K562 (cell line): ENCODE measurements at regions not wholly inside any gene's neighbourhood (a gene's known extent, or its start where the extent isn't known, plus 50 kb on each side); places are given as distances from the start of the nearest gene placed in this dataset.

Experiments
- ATAC-seq: fragments of 200-7000 bp; cut with Tn5 transposase; 3 replicates; pipeline ENCODE4 v1.9.1; 2020; ENCODE audit warnings: moderate library complexity
- BruUV-seq: library from RNA; stranded (reverse); fragments of 400-500 nt; replicated peaks from 2 replicates; lab custom pipeline; 2021; lab: Mats Ljungman, UMichigan
- CTCF ChIA-PET: fragments of 300-600 bp; formaldehyde crosslinking; extraction: SDS; loops from one replicate; lab custom pipeline; 2021; ENCODE audit warnings: low intra/inter-chr PET ratio; lab: Yijun Ruan, JAX
- POLR2A ChIA-PET: fragments of 300-600, 350-650 bp; sonication (Branson Sonifier 250); formaldehyde crosslinking; extraction: SDS; loops from one replicate; lab custom pipeline; 2021; ENCODE audit warnings: antibody characterized with exemption, inconsistent platforms; lab: Yijun Ruan, JAX
- DNase-seq, 4 experiments: peaks; one replicate each; pipeline versions ENCODE4 v3.0.0 to v3.0.0-alpha.2; 2011 to 2018; ENCODE audit warnings: low spot score in 3 of 4, mixed read lengths in 3 of 4; ENCODE audit errors: extremely low read depth in 1 of 4
- FAIRE-seq: peaks from 2 replicates; lab custom pipeline; 2011; peaks lifted over from hg19 to GRCh38; lab: Jason Lieb, UNC
- H2AFZ ChIP-seq: 2 replicates; pipeline ENCODE4 v1.6.0; 2011; ENCODE audit warnings: low read depth, low read length, control low read depth, inconsistent platforms
- H3K27ac ChIP-seq: fragments of 200-600 bp; 3 replicates; pipeline ENCODE4 v1.8.0; 2011; ENCODE audit warnings: low read depth, mild to moderate bottlenecking, control low read depth, inconsistent platforms, low read length, moderate library complexity, mixed read lengths; ENCODE audit errors: extremely low read depth
- H3K27me3 ChIP-seq, 2 experiments: fragments of 300-600 bp in 1 of 2; 2 replicates in 1 of 2; 3 replicates in 1 of 2; pipeline versions ENCODE4 v1.6.0 to v1.8.0; 2011; ENCODE audit warnings: inconsistent platforms in 2 of 2, low read length in 2 of 2, mild to moderate bottlenecking in 1 of 2, mixed read lengths in 1 of 2, moderate library complexity in 1 of 2; ENCODE audit not compliant: control insufficient read depth in 2 of 2, insufficient read depth in 2 of 2
- H3K36me3 ChIP-seq: fragments of 300-600 bp; 3 replicates; pipeline ENCODE4 v1.8.0; 2011; ENCODE audit warnings: mild to moderate bottlenecking, low read length, inconsistent platforms; ENCODE audit not compliant: control insufficient read depth, insufficient read depth
- H3K4me1 ChIP-seq, 2 experiments: fragments of 200-600 bp in 1 of 2; replicated peaks in 1 of 2; 2 replicates in 1 of 2; 3 replicates in 1 of 2; pipeline versions ENCODE4 v1.5.1 to v1.8.0; 2011; ENCODE audit warnings: inconsistent platforms in 2 of 2, low read length in 2 of 2, mild to moderate bottlenecking in 1 of 2, mixed read lengths in 1 of 2, moderate library complexity in 1 of 2; ENCODE audit not compliant: control insufficient read depth in 2 of 2, insufficient read depth in 2 of 2
- H3K4me2 ChIP-seq: 2 replicates; pipeline ENCODE4 v1.6.1; 2011; ENCODE audit warnings: low read length, control low read depth, inconsistent platforms, mixed read lengths; ENCODE audit not compliant: insufficient read depth
- H3K4me3 ChIP-seq: fragments of 200-600 bp; sonication (generic), shearing (Covaris generic); 2 replicates; pipeline ENCODE4 v1.5.1; 2016; ENCODE audit warnings: control low read depth, inconsistent platforms
- H3K79me2 ChIP-seq: fragments of 200-600 bp; 3 replicates; pipeline ENCODE4 v1.8.0; 2011; ENCODE audit warnings: low read length, inconsistent platforms; ENCODE audit not compliant: control insufficient read depth, insufficient read depth
- H3K9ac ChIP-seq, 2 experiments: 2 replicates each; pipeline versions ENCODE4 v1.6.0 to v1.6.1; 2011; ENCODE audit warnings: low read depth in 2 of 2, low read length in 2 of 2, control low read depth in 1 of 2, inconsistent platforms in 1 of 2, mild to moderate bottlenecking in 1 of 2, mixed read lengths in 1 of 2; ENCODE audit not compliant: insufficient read depth in 1 of 2
- H3K9me1 ChIP-seq: one replicate; pipeline ENCODE4 v1.6.0; 2011; ENCODE audit warnings: inconsistent platforms, mild to moderate bottlenecking, low read length, moderate library complexity; ENCODE audit not compliant: control insufficient read depth, insufficient read depth
- H3K9me3 ChIP-seq: replicated peaks from 2 replicates; pipeline ENCODE4 v1.5.1; 2011; ENCODE audit warnings: low read depth, low read length, inconsistent platforms; ENCODE audit not compliant: control insufficient read depth, insufficient read depth
- H4K20me1 ChIP-seq: replicated peaks from 2 replicates; pipeline ENCODE4 v1.6.1; 2011; ENCODE audit warnings: low read length, inconsistent platforms, mixed read lengths; ENCODE audit not compliant: control insufficient read depth, insufficient read depth
- E2F8 ChIP-seq: fragments of 450-650 bp; IDR thresholded peaks from 2 replicates; pipeline ENCODE4 v1.7.1; 2018; ENCODE audit warnings: mild to moderate bottlenecking, low read depth; ENCODE audit not compliant: partially characterized antibody
- PHF20 ChIP-seq: fragments of 450-650 bp; IDR thresholded peaks from 2 replicates; pipeline ENCODE4 v1.6.1; 2018; ENCODE audit not compliant: partially characterized antibody
- POLR2AphosphoS5 ChIP-seq: IDR thresholded peaks from 2 replicates; pipeline ENCODE4 v1.6.1; 2011; ENCODE audit warnings: mild to moderate bottlenecking, low read depth, low read length, moderate library complexity; ENCODE audit not compliant: control insufficient read depth, insufficient read depth
- RBM25 ChIP-seq: fragments of 200-400 bp; formaldehyde crosslinking; IDR thresholded peaks from 2 replicates; pipeline ENCODE4 v1.6.1; 2018; ENCODE audit warnings: low read length, low read depth, moderate library complexity; ENCODE audit not compliant: severe bottlenecking
- ZNF146 ChIP-seq: IDR thresholded peaks from one replicate; pipeline ENCODE4 v1.6.1; 2018; ENCODE audit warnings: missing compliant biosample characterization; ENCODE audit not compliant: unreplicated experiment
- WGBS: fragments of 100-300 bp; shearing (Covaris generic); methylation state at CpG from one replicate; pipeline ENCODE4 v1.1.6; 2016; ENCODE audit warnings: low coverage, mixed read lengths; ENCODE audit not compliant: insufficient coverage; ENCODE audit errors: missing lambda C conversion rate; 5-methylcytosine and 5-hydroxymethylcytosine counted together
- in situ Hi-C: fragments of 300-500 bp; cut with MboI; formaldehyde crosslinking; loops from 4 replicates; pipeline ENCODE4 v1.15.0; 2018; ENCODE audit warnings: inconsistent platforms, mixed read lengths
- intact Hi-C: fragments of 100-400 bp; cut with micrococcal nuclease; formaldehyde crosslinking; loops from 2 replicates; pipeline ENCODE4 v1.14.2; 2022

- no peaks in the 10 kb centered on the region for H3K9me3 ChIP-seq
- TF ChIP-seq E2F8, result no peak
- TF ChIP-seq ZNF146, result peak; percentile 78
- TF ChIP-seq POLR2AphosphoS5, result no peak
- TF ChIP-seq RBM25, result peak; percentile 60
- no peak for TF ChIP-seq PHF20
- H2AFZ ChIP-seq, result no peak overlapping the region
- no peak overlapping the region for H3K9ac ChIP-seq
- ATAC-seq (no peak), DNase-seq (no peak), FAIRE-seq (no peak)
- POLR2A ChIA-PET, result no interaction called here
- H3K79me2 ChIP-seq, result no peaks in the 10 kb centered on the region
- WGBS, result 22% methylated on average over 1 of the region's 1 CpG
- no peak overlapping the region for H3K4me3 ChIP-seq
- no peaks in the 10 kb centered on the region for H3K36me3 ChIP-seq
- no peaks in the 10 kb centered on the region for H3K4me1 ChIP-seq
- no peak overlapping the region for H3K27ac ChIP-seq
- H3K9me1 ChIP-seq, result no peaks in the 10 kb centered on the region
- H3K4me2 ChIP-seq, result no peak overlapping the region
- BruUV-seq, result no TSS peak
- in situ Hi-C loops (no loop called here), intact Hi-C loops (no loop called here)
- H3K27me3 ChIP-seq, result no peaks in the 10 kb centered on the region
- H4K20me1 ChIP-seq, result no peaks in the 10 kb centered on the region
- CTCF ChIA-PET, result no interaction called here
These were observed 298.4 kb upstream of the CDH9 start for GRCh38 chr5:27336817-27337216.
